K562 (cell line): ENCODE measurements at regions not wholly inside any gene's neighbourhood (a gene's known extent, or its start where the extent isn't known, plus 50 kb on each side); places are given as distances from the start of the nearest gene placed in this dataset.

Experiments
- ATAC-seq: fragments of 200-7000 bp; cut with Tn5 transposase; 3 replicates; pipeline ENCODE4 v1.9.1; 2020; ENCODE audit warnings: moderate library complexity
- BruUV-seq: library from RNA; stranded (reverse); fragments of 400-500 nt; replicated peaks from 2 replicates; lab custom pipeline; 2021; lab: Mats Ljungman, UMichigan
- CTCF ChIA-PET: fragments of 300-600 bp; formaldehyde crosslinking; extraction: SDS; loops from one replicate; lab custom pipeline; 2021; ENCODE audit warnings: low intra/inter-chr PET ratio; lab: Yijun Ruan, JAX
- POLR2A ChIA-PET: fragments of 300-600, 350-650 bp; sonication (Branson Sonifier 250); formaldehyde crosslinking; extraction: SDS; loops from one replicate; lab custom pipeline; 2021; ENCODE audit warnings: antibody characterized with exemption, inconsistent platforms; lab: Yijun Ruan, JAX
- DNase-seq, 4 experiments: peaks; one replicate each; pipeline versions ENCODE4 v3.0.0 to v3.0.0-alpha.2; 2011 to 2018; ENCODE audit warnings: low spot score in 3 of 4, mixed read lengths in 3 of 4; ENCODE audit errors: extremely low read depth in 1 of 4
- FAIRE-seq: peaks from 2 replicates; lab custom pipeline; 2011; peaks lifted over from hg19 to GRCh38; lab: Jason Lieb, UNC
- H2AFZ ChIP-seq: 2 replicates; pipeline ENCODE4 v1.6.0; 2011; ENCODE audit warnings: low read depth, low read length, control low read depth, inconsistent platforms
- H3K27ac ChIP-seq: fragments of 200-600 bp; 3 replicates; pipeline ENCODE4 v1.8.0; 2011; ENCODE audit warnings: low read depth, mild to moderate bottlenecking, control low read depth, inconsistent platforms, low read length, moderate library complexity, mixed read lengths; ENCODE audit errors: extremely low read depth
- H3K27me3 ChIP-seq, 2 experiments: fragments of 300-600 bp in 1 of 2; 2 replicates in 1 of 2; 3 replicates in 1 of 2; pipeline versions ENCODE4 v1.6.0 to v1.8.0; 2011; ENCODE audit warnings: inconsistent platforms in 2 of 2, low read length in 2 of 2, mild to moderate bottlenecking in 1 of 2, mixed read lengths in 1 of 2, moderate library complexity in 1 of 2; ENCODE audit not compliant: control insufficient read depth in 2 of 2, insufficient read depth in 2 of 2
- H3K36me3 ChIP-seq: fragments of 300-600 bp; 3 replicates; pipeline ENCODE4 v1.8.0; 2011; ENCODE audit warnings: mild to moderate bottlenecking, low read length, inconsistent platforms; ENCODE audit not compliant: control insufficient read depth, insufficient read depth
- H3K4me1 ChIP-seq, 2 experiments: fragments of 200-600 bp in 1 of 2; replicated peaks in 1 of 2; 2 replicates in 1 of 2; 3 replicates in 1 of 2; pipeline versions ENCODE4 v1.5.1 to v1.8.0; 2011; ENCODE audit warnings: inconsistent platforms in 2 of 2, low read length in 2 of 2, mild to moderate bottlenecking in 1 of 2, mixed read lengths in 1 of 2, moderate library complexity in 1 of 2; ENCODE audit not compliant: control insufficient read depth in 2 of 2, insufficient read depth in 2 of 2
- H3K4me2 ChIP-seq: 2 replicates; pipeline ENCODE4 v1.6.1; 2011; ENCODE audit warnings: low read length, control low read depth, inconsistent platforms, mixed read lengths; ENCODE audit not compliant: insufficient read depth
- H3K4me3 ChIP-seq: fragments of 200-600 bp; sonication (generic), shearing (Covaris generic); 2 replicates; pipeline ENCODE4 v1.5.1; 2016; ENCODE audit warnings: control low read depth, inconsistent platforms
- H3K79me2 ChIP-seq: fragments of 200-600 bp; 3 replicates; pipeline ENCODE4 v1.8.0; 2011; ENCODE audit warnings: low read length, inconsistent platforms; ENCODE audit not compliant: control insufficient read depth, insufficient read depth
- H3K9ac ChIP-seq, 2 experiments: 2 replicates each; pipeline versions ENCODE4 v1.6.0 to v1.6.1; 2011; ENCODE audit warnings: low read depth in 2 of 2, low read length in 2 of 2, control low read depth in 1 of 2, inconsistent platforms in 1 of 2, mild to moderate bottlenecking in 1 of 2, mixed read lengths in 1 of 2; ENCODE audit not compliant: insufficient read depth in 1 of 2
- H3K9me1 ChIP-seq: one replicate; pipeline ENCODE4 v1.6.0; 2011; ENCODE audit warnings: inconsistent platforms, mild to moderate bottlenecking, low read length, moderate library complexity; ENCODE audit not compliant: control insufficient read depth, insufficient read depth
- H3K9me3 ChIP-seq: replicated peaks from 2 replicates; pipeline ENCODE4 v1.5.1; 2011; ENCODE audit warnings: low read depth, low read length, inconsistent platforms; ENCODE audit not compliant: control insufficient read depth, insufficient read depth
- H4K20me1 ChIP-seq: replicated peaks from 2 replicates; pipeline ENCODE4 v1.6.1; 2011; ENCODE audit warnings: low read length, inconsistent platforms, mixed read lengths; ENCODE audit not compliant: control insufficient read depth, insufficient read depth
- CHD7 ChIP-seq: fragments of 200-600 bp; sonication (generic); IDR thresholded peaks from one replicate; pipeline ENCODE4 v1.6.1; 2012; ENCODE audit warnings: mild to moderate bottlenecking, low read depth, low read length, inconsistent platforms
- DEAF1 ChIP-seq: fragments of 450-650 bp; formaldehyde crosslinking; IDR thresholded peaks from 2 replicates; pipeline ENCODE4 v1.4.0; 2020; ENCODE audit warnings: mild to moderate bottlenecking, moderate library complexity
- DMBX1 ChIP-seq: fragments of 250-450 bp; sonication (Bioruptor Pico); IDR thresholded peaks from 2 replicates; pipeline ENCODE4 v1.8.0; 2022; ENCODE audit warnings: inconsistent platforms, mild to moderate bottlenecking, moderate library complexity, borderline replicate concordance
- HNRNPUL1 ChIP-seq: fragments of 200-400 bp; formaldehyde crosslinking; IDR thresholded peaks from 2 replicates; pipeline ENCODE4 v1.6.1; 2017; ENCODE audit warnings: low read length
- KAT8 ChIP-seq: fragments of 450-650 bp; IDR thresholded peaks from 2 replicates; pipeline ENCODE4 v1.6.1; 2016; ENCODE audit warnings: low read depth, mild to moderate bottlenecking
- RHOXF2B ChIP-seq: fragments of 250-450 bp; sonication (Bioruptor Pico); conservative IDR thresholded peaks from 2 replicates; pipeline ENCODE4 v1.5.1; 2021
- SAP30 ChIP-seq: fragments of 200-600 bp; sonication (generic); IDR thresholded peaks from 2 replicates; pipeline ENCODE4 v1.6.1; 2012; ENCODE audit warnings: borderline replicate concordance, low read depth, mild to moderate bottlenecking, moderate library complexity, low read length, control low read depth, inconsistent platforms; ENCODE audit not compliant: insufficient read depth, poor library complexity, severe bottlenecking
- SMARCE1 ChIP-seq: fragments of 450-650 bp; IDR thresholded peaks from 2 replicates; pipeline ENCODE4 v1.7.1; 2016; ENCODE audit warnings: mild to moderate bottlenecking
- SMC3 ChIP-seq: conservative IDR thresholded peaks from 2 replicates; pipeline ENCODE4 v1.6.1; 2011; ENCODE audit warnings: low read depth, low read length, improper control_type of control experiment; ENCODE audit not compliant: insufficient read depth
- in situ Hi-C: fragments of 300-500 bp; cut with MboI; formaldehyde crosslinking; loops from 4 replicates; pipeline ENCODE4 v1.15.0; 2018; ENCODE audit warnings: inconsistent platforms, mixed read lengths
- intact Hi-C: fragments of 100-400 bp; cut with micrococcal nuclease; formaldehyde crosslinking; loops from 2 replicates; pipeline ENCODE4 v1.14.2; 2022

GRCh38 chr14:54085232-54085761, 128.7 kb upstream of the BMP4 start:
- Histone ChIP-seq H3K9me1 (no peaks in the 10 kb centered on the region), H3K4me1 (no peaks in the 10 kb centered on the region), H3K79me2 (no peaks in the 10 kb centered on the region), H3K9ac (no peak overlapping the region), H2AFZ (no peak overlapping the region), H3K4me3 (no peak overlapping the region), H3K9me3 (no peaks in the 10 kb centered on the region), H3K36me3 (no peaks in the 10 kb centered on the region), H3K27me3 (no peaks in the 10 kb centered on the region), H4K20me1 (no peaks in the 10 kb centered on the region), H3K27ac (no peak overlapping the region), H3K4me2 (no peak overlapping the region)
- in situ Hi-C loops = no loop called here
- DNase-seq (no peak), FAIRE-seq (no peak), ATAC-seq (no peak)
- CTCF ChIA-PET = no interaction called here
- POLR2A ChIA-PET = no interaction called here
- intact Hi-C loops = no loop called here
- no TSS peak for BruUV-seq
- TF ChIP-seq HNRNPUL1 = no peak
- TF ChIP-seq RHOXF2B (CRISPR knock-in tag) = no peak
- TF ChIP-seq SMARCE1 = no peak
- TF ChIP-seq SAP30 = no peak
- TF ChIP-seq DMBX1 = no peak
- TF ChIP-seq DEAF1 (CRISPR knock-in tag) = no peak
- no peak for TF ChIP-seq CHD7
- no peak for TF ChIP-seq KAT8
- TF ChIP-seq SMC3 = no peak
